ENCODE measurements at regions not wholly inside any gene's neighbourhood (a gene's known extent, or its start where the extent isn't known, plus 50 kb on each side); places are given as distances from the start of the nearest gene placed in this dataset.

- DNase-seq (ENCODE audit: low read depth in 1 of 2, low spot score in 1 of 2), result no peak
- no peak for TF ChIP-seq REST (IDR thresholded peaks at IDR 0.05; ENCODE audit: insufficient replicate concordance, low read depth)
- TF ChIP-seq POLR2AphosphoS5 (IDR thresholded peaks at IDR 0.05; ENCODE audit: low read depth), result no peak
- no peak for TF ChIP-seq GABPA (IDR thresholded peaks at IDR 0.05; ENCODE audit: low read depth)
- no peak for TF ChIP-seq SPI1 (IDR thresholded peaks at IDR 0.05; ENCODE audit: borderline replicate concordance, low read depth)
- TF ChIP-seq CTCF (IDR thresholded peaks at IDR 0.05; ENCODE audit: insufficient read depth, low read length), result no peak
- no peak overlapping the region for H3K27ac ChIP-seq (replicated peaks)
- H3K4me3 ChIP-seq (replicated peaks; ENCODE audit: insufficient read depth, low read length), result no peak overlapping the region
- H3K27me3 ChIP-seq (ENCODE audit: insufficient read depth, poor library complexity, severe bottlenecking), result no peaks in the 10 kb centered on the region
Measured at GRCh38 chr5:76022611-76023010, 60.6 kb upstream of the SV2C start.

GRCh38 chr5:76021936-76022584 is 61.1 kb upstream of the SV2C start:
- no peak overlapping the region for H3K27ac ChIP-seq (replicated peaks)
- no peak for DNase-seq (ENCODE audit: low read depth in 1 of 2, low spot score in 1 of 2)
- TF ChIP-seq REST (IDR thresholded peaks at IDR 0.05; ENCODE audit: insufficient replicate concordance, low read depth) (no peak), CTCF (IDR thresholded peaks at IDR 0.05; ENCODE audit: insufficient read depth, low read length) (no peak), SPI1 (IDR thresholded peaks at IDR 0.05; ENCODE audit: borderline replicate concordance, low read depth) (no peak), POLR2AphosphoS5 (IDR thresholded peaks at IDR 0.05; ENCODE audit: low read depth) (no peak), GABPA (IDR thresholded peaks at IDR 0.05; ENCODE audit: low read depth) (no peak)
- H3K4me3 ChIP-seq (replicated peaks; ENCODE audit: insufficient read depth, low read length), result no peak overlapping the region
- no peaks in the 10 kb centered on the region for H3K27me3 ChIP-seq (ENCODE audit: insufficient read depth, poor library complexity, severe bottlenecking)

GRCh38 chr5:76016258-76016657 is 66.9 kb upstream of the SV2C start:
- TF ChIP-seq POLR2AphosphoS5 (IDR thresholded peaks at IDR 0.05; ENCODE audit: low read depth) (no peak), SPI1 (IDR thresholded peaks at IDR 0.05; ENCODE audit: borderline replicate concordance, low read depth) (no peak), REST (IDR thresholded peaks at IDR 0.05; ENCODE audit: insufficient replicate concordance, low read depth) (no peak), GABPA (IDR thresholded peaks at IDR 0.05; ENCODE audit: low read depth) (no peak), CTCF (IDR thresholded peaks at IDR 0.05; ENCODE audit: insufficient read depth, low read length) (no peak)
- Histone ChIP-seq H3K27me3 (ENCODE audit: insufficient read depth, poor library complexity, severe bottlenecking) (no peaks in the 10 kb centered on the region), H3K27ac (replicated peaks) (no peak overlapping the region), H3K4me3 (replicated peaks; ENCODE audit: insufficient read depth, low read length) (no peak overlapping the region)
- no peak for DNase-seq (ENCODE audit: low read depth in 1 of 2, low spot score in 1 of 2)

Data from HL-60 (cell line).